ENCODE measurements at regions not wholly inside any gene's neighbourhood (a gene's known extent, or its start where the extent isn't known, plus 50 kb on each side); places are given as distances from the start of the nearest gene placed in this dataset.

GRCh38 chr3:163547014-163547685 lies 1531.1 kb downstream of the SI start:
- no peaks in the 10 kb centered on the region for H4K20me1 ChIP-seq (replicated peaks; ENCODE audit: control insufficient read depth, extremely low read depth, insufficient read depth, low read length)
- FAIRE-seq (no peak), DNase-seq (ENCODE audit: low read depth, low spot score) (no peak)
- H3K36me3 ChIP-seq (ENCODE audit: control insufficient read depth in 2 of 2, extremely low read depth in 1 of 2, insufficient read depth in 2 of 2, low read length in 2 of 2), result no peaks in the 10 kb centered on the region
- no peak overlapping the region for H3K9ac ChIP-seq (replicated peaks; ENCODE audit: extremely low read depth, insufficient read depth, low read length)
- dilution Hi-C loops (cut with MboI; ENCODE audit: extremely low pct_ligation_motif_present, low sequenced_read_pairs), result no loop called here
- no peak overlapping the region for H2AFZ ChIP-seq (ENCODE audit: low read depth, low read length)
- no peak for TF ChIP-seq JUN (IDR thresholded peaks at IDR 0.05; ENCODE audit: borderline replicate concordance, insufficient read depth, insufficient read length, low read depth)
- no peak for TF ChIP-seq POLR2A (IDR thresholded peaks at IDR 0.05; ENCODE audit: low read depth, low read length)
- TF ChIP-seq, protein P1, sequence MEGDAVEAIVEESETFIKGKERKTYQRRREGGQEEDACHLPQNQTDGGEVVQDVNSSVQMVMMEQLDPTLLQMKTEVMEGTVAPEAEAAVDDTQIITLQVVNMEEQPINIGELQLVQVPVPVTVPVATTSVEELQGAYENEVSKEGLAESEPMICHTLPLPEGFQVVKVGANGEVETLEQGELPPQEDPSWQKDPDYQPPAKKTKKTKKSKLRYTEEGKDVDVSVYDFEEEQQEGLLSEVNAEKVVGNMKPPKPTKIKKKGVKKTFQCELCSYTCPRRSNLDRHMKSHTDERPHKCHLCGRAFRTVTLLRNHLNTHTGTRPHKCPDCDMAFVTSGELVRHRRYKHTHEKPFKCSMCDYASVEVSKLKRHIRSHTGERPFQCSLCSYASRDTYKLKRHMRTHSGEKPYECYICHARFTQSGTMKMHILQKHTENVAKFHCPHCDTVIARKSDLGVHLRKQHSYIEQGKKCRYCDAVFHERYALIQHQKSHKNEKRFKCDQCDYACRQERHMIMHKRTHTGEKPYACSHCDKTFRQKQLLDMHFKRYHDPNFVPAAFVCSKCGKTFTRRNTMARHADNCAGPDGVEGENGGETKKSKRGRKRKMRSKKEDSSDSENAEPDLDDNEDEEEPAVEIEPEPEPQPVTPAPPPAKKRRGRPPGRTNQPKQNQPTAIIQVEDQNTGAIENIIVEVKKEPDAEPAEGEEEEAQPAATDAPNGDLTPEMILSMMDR (IDR thresholded peaks at IDR 0.05; ENCODE audit: extremely low read depth in 1 of 2, insufficient read depth in 1 of 2, low read depth in 1 of 2, low read length in 2 of 2), result no peak
- no peak for TF ChIP-seq EZH2 (IDR thresholded peaks at IDR 0.05; ENCODE audit: borderline replicate concordance, low read depth, low read length, severe bottlenecking)
- no peak for TF ChIP-seq POLR2AphosphoS5 (IDR thresholded peaks at IDR 0.05; ENCODE audit: insufficient read depth, low read depth, low read length)
- TF ChIP-seq, protein P2, sequence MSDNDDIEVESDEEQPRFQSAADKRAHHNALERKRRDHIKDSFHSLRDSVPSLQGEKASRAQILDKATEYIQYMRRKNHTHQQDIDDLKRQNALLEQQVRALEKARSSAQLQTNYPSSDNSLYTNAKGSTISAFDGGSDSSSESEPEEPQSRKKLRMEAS (IDR thresholded peaks at IDR 0.05; ENCODE audit: insufficient read depth, insufficient read length), result no peak
- TF ChIP-seq MYC (IDR thresholded peaks at IDR 0.05; ENCODE audit: low read depth, low read length), result no peak
- no peak for TF ChIP-seq FOS (IDR thresholded peaks at IDR 0.05; ENCODE audit: borderline replicate concordance, insufficient read depth, low read length)
- no peak for TF ChIP-seq GATA2 (IDR thresholded peaks at IDR 0.05; ENCODE audit: insufficient read depth, insufficient read length, low read depth, low read length)
- intact Hi-C loops (cut with micrococcal nuclease), result no loop called here
- no peak overlapping the region for H3K4me2 ChIP-seq (ENCODE audit: insufficient read depth, low read length)
- H3K9me1 ChIP-seq (replicated peaks; ENCODE audit: control insufficient read depth, extremely low read depth, insufficient read depth, low read length), result no peaks in the 10 kb centered on the region
- no TSS peak for BruUV-seq (replicated peaks)
- H3K27ac ChIP-seq (ENCODE audit: insufficient read depth, low read depth, low read length), result no peak overlapping the region
- no peak overlapping the region for H3K4me3 ChIP-seq (replicated peaks in 1 of 3; ENCODE audit: insufficient read depth in 1 of 3, low read depth in 1 of 3, low read length in 3 of 3)
- ChIA-PET POLR2A (no interaction called here), CTCF (no interaction called here)
- no peaks in the 10 kb centered on the region for H3K27me3 ChIP-seq (ENCODE audit: control insufficient read depth in 2 of 2, insufficient read depth in 2 of 2, low read length in 2 of 2)
- no peaks in the 10 kb centered on the region for H3K4me1 ChIP-seq (ENCODE audit: control insufficient read depth, extremely low read depth, insufficient read depth, low read length)
- H3K9me3 ChIP-seq (replicated peaks; ENCODE audit: control insufficient read depth, insufficient read depth, low read length), result no peaks in the 10 kb centered on the region
- H3K79me2 ChIP-seq (ENCODE audit: control insufficient read depth, insufficient read depth, low read length), result no peaks in the 10 kb centered on the region

All from endothelial cell of umbilical vein (primary cell).